ENCODE measurements at regions not wholly inside any gene's neighbourhood (a gene's known extent, or its start where the extent isn't known, plus 50 kb on each side); places are given as distances from the start of the nearest gene placed in this dataset.

GRCh38 chr2:59046401-59047372 lies 805.6 kb upstream of the FANCL start:
- DNase-seq (ENCODE audit: low read depth in 1 of 2, low spot score in 1 of 2): no peak

- no peak for DNase-seq (ENCODE audit: low read depth in 1 of 2, low spot score in 1 of 2)
Measured at GRCh38 chr2:59044736-59045135, 803.6 kb upstream of the FANCL start.

GRCh38 chr2:59041139-59041538 lies 800.0 kb upstream of the FANCL start:
- DNase-seq (ENCODE audit: low read depth in 1 of 2, low spot score in 1 of 2): no peak

GRCh38 chr2:59034837-59035236 lies 793.7 kb upstream of the FANCL start:
- no peak for DNase-seq (ENCODE audit: low read depth in 1 of 2, low spot score in 1 of 2)

- no peak for DNase-seq (ENCODE audit: low read depth in 1 of 2, low spot score in 1 of 2)
Measured at GRCh38 chr2:59034106-59034505, 793.0 kb upstream of the FANCL start.

GRCh38 chr2:59033661-59034060 lies 792.5 kb upstream of the FANCL start:
- DNase-seq (ENCODE audit: low read depth in 1 of 2, low spot score in 1 of 2): no peak

GRCh38 chr2:59032499-59032898 lies 791.4 kb upstream of the FANCL start:
- no peak for DNase-seq (ENCODE audit: low read depth in 1 of 2, low spot score in 1 of 2)

- DNase-seq (ENCODE audit: low read depth in 1 of 2, low spot score in 1 of 2): no peak
Measured at GRCh38 chr2:59029058-59029457, 787.9 kb upstream of the FANCL start.

- no peak for DNase-seq (ENCODE audit: low read depth in 1 of 2, low spot score in 1 of 2)
Measured at GRCh38 chr2:59027320-59027719, 786.2 kb upstream of the FANCL start.

- peak in 1 of 2 donors; percentile 1 for DNase-seq (ENCODE audit: low read depth in 1 of 2, low spot score in 1 of 2)
Measured at GRCh38 chr2:59025157-59025757, 784.1 kb upstream of the FANCL start.

- DNase-seq (ENCODE audit: low read depth in 1 of 2, low spot score in 1 of 2): no peak
Measured at GRCh38 chr2:59021786-59022185, 780.7 kb upstream of the FANCL start.

GRCh38 chr2:59019566-59020159 lies 778.5 kb upstream of the FANCL start:
- no peak for DNase-seq (ENCODE audit: low read depth in 1 of 2, low spot score in 1 of 2)

- no peak for DNase-seq (ENCODE audit: low read depth in 1 of 2, low spot score in 1 of 2)
Measured at GRCh38 chr2:59018737-59019136, 777.6 kb upstream of the FANCL start.

- no peak for DNase-seq (ENCODE audit: low read depth in 1 of 2, low spot score in 1 of 2)
Measured at GRCh38 chr2:59015027-59015426, 773.9 kb upstream of the FANCL start.

- DNase-seq (ENCODE audit: low read depth in 1 of 2, low spot score in 1 of 2): no peak
Measured at GRCh38 chr2:59012971-59013370, 771.8 kb upstream of the FANCL start.

GRCh38 chr2:59012234-59012633 lies 771.1 kb upstream of the FANCL start:
- DNase-seq (ENCODE audit: low read depth in 1 of 2, low spot score in 1 of 2): no peak

- DNase-seq (ENCODE audit: low read depth in 1 of 2, low spot score in 1 of 2): no peak
Measured at GRCh38 chr2:59008950-59009349, 767.8 kb upstream of the FANCL start.

GRCh38 chr2:59005836-59006615 lies 764.9 kb upstream of the FANCL start:
- no peak for DNase-seq (ENCODE audit: low read depth in 1 of 2, low spot score in 1 of 2)

GRCh38 chr2:59004621-59005020 lies 763.5 kb upstream of the FANCL start:
- no peak for DNase-seq (ENCODE audit: low read depth in 1 of 2, low spot score in 1 of 2)

- DNase-seq (ENCODE audit: low read depth in 1 of 2, low spot score in 1 of 2): no peak
Measured at GRCh38 chr2:59000796-59001195, 759.7 kb upstream of the FANCL start.

GRCh38 chr2:58992062-58992706 lies 751.1 kb upstream of the FANCL start:
- no peak for DNase-seq (ENCODE audit: low read depth in 1 of 2, low spot score in 1 of 2)

Data from stimulated activated CD4-positive, alpha-beta T cell treated with anti-CD3 and anti-CD28 coated beads, Interleukin-15, amount 100 ng/mL, for 1 hour (primary cell).